ENCODE measurements at regions not wholly inside any gene's neighbourhood (a gene's known extent, or its start where the extent isn't known, plus 50 kb on each side); places are given as distances from the start of the nearest gene placed in this dataset.

- no peak for TF ChIP-seq POLR2A (IDR thresholded peaks at IDR 0.05; ENCODE audit: extremely low read depth, insufficient read length)
- TF ChIP-seq, protein P1, sequence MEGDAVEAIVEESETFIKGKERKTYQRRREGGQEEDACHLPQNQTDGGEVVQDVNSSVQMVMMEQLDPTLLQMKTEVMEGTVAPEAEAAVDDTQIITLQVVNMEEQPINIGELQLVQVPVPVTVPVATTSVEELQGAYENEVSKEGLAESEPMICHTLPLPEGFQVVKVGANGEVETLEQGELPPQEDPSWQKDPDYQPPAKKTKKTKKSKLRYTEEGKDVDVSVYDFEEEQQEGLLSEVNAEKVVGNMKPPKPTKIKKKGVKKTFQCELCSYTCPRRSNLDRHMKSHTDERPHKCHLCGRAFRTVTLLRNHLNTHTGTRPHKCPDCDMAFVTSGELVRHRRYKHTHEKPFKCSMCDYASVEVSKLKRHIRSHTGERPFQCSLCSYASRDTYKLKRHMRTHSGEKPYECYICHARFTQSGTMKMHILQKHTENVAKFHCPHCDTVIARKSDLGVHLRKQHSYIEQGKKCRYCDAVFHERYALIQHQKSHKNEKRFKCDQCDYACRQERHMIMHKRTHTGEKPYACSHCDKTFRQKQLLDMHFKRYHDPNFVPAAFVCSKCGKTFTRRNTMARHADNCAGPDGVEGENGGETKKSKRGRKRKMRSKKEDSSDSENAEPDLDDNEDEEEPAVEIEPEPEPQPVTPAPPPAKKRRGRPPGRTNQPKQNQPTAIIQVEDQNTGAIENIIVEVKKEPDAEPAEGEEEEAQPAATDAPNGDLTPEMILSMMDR (IDR thresholded peaks at IDR 0.05; ENCODE audit: low read depth, low read length) = no peak
- no peak for TF ChIP-seq MAX (IDR thresholded peaks at IDR 0.05; ENCODE audit: low read depth, low read length)
Measured at GRCh38 chr2:144067506-144067905, 452.4 kb downstream of the ZEB2 start.
